ENCODE measurements at regions not wholly inside any gene's neighbourhood (a gene's known extent, or its start where the extent isn't known, plus 50 kb on each side); places are given as distances from the start of the nearest gene placed in this dataset.

GRCh38 chr5:87069311-87069710 is 198.4 kb upstream of the RASA1 start:
- no peak for DNase-seq

DNA sequence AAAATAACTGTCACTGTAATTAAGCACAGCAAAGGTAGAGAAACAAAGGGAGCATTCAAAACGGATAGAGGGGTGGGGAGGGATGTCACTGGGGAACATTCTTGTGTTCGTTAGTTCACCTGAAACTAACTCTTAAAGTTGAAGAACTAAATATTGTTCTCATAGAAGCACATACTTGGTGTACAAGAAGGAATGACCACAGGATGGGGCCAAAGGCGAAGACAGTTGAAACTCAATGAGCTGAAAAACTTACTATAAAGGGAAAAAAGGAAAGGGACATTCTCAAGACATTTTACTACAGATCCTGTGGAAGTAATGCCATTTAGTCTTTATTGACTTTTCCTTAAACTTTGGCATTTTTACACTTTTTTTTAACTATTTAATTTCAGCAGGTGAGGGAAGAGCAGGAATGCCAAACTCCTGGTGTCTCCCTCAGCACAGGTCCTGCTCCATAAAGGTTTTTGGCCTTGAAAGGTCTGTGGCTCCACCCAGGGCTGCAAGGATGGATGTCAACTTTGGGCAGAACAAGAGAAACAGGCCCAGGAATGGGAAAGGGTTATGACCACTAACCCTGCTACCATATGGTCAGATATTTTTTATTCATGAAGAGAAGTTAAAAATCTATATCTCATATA is 197.6 kb upstream of the RASA1 start:
- DNase-seq: no peak

DNA sequence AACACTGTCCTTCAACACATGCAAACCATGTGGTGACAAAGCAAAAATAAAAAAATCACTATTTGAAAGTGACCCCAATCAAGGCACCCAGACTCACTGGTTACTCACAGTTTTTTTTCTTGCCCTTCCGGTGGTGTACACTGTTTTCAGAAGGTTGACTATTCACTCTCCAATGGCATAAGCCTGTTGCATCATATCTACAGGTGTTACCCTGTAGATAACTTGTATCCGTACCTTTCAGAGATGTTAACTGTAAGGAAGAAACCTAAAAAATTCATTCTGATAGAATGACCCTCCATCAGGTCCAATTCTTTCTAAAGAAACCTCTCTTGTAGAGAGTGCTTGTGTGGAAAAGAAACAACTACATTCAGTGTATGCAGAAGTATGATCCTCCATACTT is 193.6 kb upstream of the RASA1 start:
- DNase-seq: no peak

DNA sequence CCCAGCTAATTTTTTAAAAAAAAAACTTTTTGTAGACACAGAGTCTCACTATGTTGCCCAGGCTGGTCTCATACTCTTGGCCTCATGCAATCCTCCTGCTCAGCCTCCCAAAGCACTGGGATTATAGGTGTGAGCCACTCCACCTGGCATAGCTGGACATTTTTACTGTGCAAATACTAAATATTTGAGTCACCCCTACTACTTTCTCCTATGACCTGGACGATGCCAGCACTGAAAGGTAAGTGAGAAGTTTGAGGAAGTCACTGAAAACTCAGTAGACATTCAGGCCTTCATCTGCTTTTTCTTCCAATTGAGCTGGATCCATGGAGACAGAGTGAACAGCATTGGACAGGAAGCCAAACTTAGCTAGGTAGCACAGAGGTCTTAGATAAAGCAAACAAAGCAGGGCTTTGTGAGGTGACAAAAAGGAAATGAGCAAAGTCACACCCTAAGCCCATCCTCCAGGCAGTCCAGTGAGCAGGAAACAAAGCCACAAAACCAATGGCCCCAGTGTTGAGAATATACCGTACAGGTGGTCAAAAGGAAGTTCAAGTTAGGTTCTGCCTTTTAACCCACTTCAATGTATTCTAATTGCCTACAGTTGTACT is 192.6 kb upstream of the RASA1 start:
- DNase-seq: no peak

DNA sequence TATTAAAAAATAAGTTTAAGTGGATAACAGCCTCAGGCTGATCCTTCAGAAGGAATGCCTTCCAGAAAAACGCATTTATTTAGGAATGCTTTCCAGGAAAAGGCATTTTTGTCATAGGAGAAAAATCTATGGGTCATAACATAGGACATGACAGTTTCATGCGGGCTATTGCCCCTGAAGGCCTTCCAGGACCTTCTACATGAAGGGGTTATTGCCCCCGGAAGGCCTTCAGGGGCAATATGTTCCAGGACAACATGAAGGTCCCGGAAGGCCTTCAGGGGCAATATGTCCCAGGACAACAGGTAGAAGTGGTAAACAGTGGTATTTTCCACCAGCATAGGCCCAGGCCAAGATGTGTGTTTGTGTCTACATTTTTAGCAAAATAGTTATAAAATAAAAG is 191.3 kb upstream of the RASA1 start:
- DNase-seq: no peak

DNA sequence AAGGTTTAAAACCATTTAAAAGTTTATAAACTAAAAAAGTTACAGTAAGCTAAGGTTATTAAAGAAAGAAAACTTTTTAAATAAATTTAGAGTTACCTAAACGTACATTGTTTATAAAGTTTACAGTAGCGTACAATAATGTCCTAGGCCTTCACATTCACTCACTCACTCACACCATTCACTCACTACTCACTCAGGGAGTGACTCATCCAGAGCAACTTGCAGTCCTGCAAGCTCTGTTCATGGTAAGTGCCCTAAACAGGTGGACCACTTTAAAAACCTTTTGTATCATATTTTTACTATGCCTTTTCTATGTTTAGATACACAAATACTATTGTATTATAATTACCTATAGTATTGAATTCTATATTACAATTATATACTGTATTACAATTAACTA is 190.8 kb upstream of the RASA1 start:
- no peak for DNase-seq

- no peak for DNase-seq
These were observed 188.5 kb upstream of the RASA1 start for GRCh38 chr5:87079219-87079618.

GRCh38 chr5:87081016-87081415 is 186.7 kb upstream of the RASA1 start:
- no peak for DNase-seq

- no peak for DNase-seq
These were observed 185.9 kb upstream of the RASA1 start for GRCh38 chr5:87081511-87082372.

DNA sequence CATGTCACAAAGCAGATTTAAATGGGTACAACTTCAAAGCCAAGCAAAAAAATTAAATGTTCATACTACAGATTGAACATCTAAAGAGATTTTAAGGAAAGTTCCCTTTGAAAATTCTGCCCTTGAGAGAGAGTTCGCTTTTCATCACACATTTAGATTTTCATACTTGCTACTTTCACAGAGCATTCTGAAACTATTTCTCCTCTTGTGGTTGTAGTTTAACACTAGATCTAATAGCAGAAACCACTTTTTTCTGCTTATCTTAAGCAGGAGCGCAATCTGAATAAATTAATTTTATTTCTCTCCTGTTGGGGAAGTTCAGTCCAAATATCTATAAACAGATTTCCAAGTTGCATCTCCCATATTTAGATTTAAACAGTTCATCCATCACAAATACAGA is 173.3 kb upstream of the RASA1 start:
- DNase-seq: no peak

- DNase-seq: no peak
These were observed 172.8 kb upstream of the RASA1 start for GRCh38 chr5:87094833-87095232.

DNA sequence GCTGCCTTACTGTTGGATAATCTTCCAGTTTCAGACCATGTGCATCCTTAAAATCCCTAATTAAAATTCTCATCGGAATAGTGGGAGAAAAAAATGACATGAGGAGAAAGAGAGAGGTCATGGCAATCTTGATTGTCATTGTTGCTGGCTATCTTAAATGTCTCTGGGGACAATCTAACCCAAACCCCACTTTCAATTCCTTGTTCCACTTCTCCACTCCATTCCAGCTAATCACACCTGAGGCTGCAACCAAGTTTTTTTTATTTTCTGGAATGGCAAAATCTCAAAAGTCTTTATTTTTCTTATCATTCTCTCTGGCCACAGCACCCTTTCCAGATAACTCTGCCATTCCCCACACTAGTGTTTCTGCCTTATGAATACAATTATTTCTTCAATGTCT is 171.9 kb upstream of the RASA1 start:
- DNase-seq: no peak

- DNase-seq: no peak
These were observed 170.0 kb upstream of the RASA1 start for GRCh38 chr5:87097664-87098063.

GRCh38 chr5:87099291-87099839 is 168.3 kb upstream of the RASA1 start:
- no peak for DNase-seq

GRCh38 chr5:87099968-87100367 is 167.7 kb upstream of the RASA1 start:
- no peak for DNase-seq

DNA sequence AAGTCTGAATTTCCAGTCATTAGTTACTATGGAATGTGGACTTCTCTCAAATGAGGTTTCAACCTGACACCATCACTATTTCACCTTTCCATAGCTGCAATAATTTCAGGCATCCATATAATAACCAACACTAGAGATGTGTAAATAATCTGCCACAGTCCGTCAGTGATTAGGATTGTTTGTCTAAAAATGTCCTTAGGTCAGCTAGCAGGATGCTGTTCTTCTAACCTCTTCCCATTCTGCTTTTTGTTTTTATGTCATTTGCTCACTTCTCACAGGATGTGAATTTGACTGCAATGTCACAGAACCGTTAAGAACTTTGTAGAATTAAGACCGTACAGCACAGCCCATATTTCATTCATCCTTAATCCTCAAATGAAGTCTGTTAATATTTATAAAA is 166.4 kb upstream of the RASA1 start:
- no peak for DNase-seq

DNA sequence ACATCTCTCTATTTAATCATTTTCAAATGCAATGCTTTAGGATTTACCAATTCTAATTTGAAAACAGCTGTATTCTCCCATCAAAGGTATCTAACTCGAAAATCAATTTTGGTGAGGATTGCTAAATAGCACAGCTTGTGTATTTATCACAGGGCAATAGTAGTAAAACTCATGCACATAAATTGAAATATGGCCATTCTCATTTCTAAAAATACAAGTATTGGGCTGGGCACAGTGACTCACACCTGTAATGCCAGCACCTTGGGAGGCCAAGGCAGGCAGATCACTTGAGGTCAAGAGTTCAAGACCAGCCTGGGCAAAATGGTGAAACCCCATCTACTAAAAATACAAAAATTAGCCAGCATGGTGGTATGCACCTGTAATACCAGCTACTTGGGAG is 164.8 kb upstream of the RASA1 start:
- DNase-seq: no peak

- no peak for DNase-seq
These were observed 163.9 kb upstream of the RASA1 start for GRCh38 chr5:87103616-87104287.

- DNase-seq: no peak
These were observed 162.1 kb upstream of the RASA1 start for GRCh38 chr5:87105577-87105976.

- DNase-seq: no peak
These were observed 157.9 kb upstream of the RASA1 start for GRCh38 chr5:87109746-87110145.

DNA sequence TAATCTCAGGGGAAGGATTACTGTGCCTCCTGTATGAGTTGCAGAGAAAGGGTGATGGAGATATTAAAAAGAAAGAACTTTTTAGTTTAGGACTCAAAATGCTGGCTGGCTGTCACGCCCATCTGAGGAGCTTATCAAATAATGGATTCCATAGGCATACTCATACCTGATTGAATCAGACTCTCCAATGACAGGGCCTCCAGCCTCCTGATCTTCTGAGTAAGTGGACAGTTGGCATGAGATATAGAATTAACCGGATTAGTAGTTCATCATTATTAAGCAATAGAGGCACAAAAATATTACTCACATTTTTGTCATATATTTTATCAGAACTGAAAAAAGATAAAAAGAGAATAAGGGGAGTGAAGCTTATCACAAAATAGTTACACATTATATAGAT is 157.0 kb upstream of the RASA1 start:
- no peak for DNase-seq

DNA sequence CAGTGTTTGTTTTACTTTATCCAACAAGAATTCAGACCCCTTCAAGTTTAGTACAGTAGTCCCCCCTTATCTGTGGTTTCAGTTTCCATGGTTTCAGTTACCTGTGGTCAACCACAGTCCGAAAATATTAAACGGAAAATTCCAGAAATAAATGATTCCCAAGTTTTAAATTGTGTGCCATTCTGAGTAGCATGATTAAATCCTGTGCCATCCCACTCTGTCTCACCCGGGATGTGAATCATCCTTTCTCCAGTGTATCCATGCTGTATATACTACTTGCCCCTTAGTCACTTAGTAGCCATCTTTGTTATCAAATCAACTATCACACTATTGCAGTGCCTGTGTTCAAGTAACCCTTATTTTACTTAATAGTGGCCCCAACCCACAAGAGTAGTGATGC is 153.8 kb upstream of the RASA1 start:
- no peak for DNase-seq

GRCh38 chr5:87114631-87115030 is 153.1 kb upstream of the RASA1 start:
- no peak for DNase-seq

Data from stimulated activated naive CD4-positive, alpha-beta T cell treated with Interleukin-2 at 50 U/mL for 16 hours (primary cell).